Fibroblast of the conjunctiva (primary cell): ENCODE measurements at regions not wholly inside any gene's neighbourhood (a gene's known extent, or its start where the extent isn't known, plus 50 kb on each side); places are given as distances from the start of the nearest gene placed in this dataset.
"Not testable (repeated sequence)": the region's sequence is repeated elsewhere in the genome, so short reads cannot be mapped to it uniquely, and the experiment has no call there.

Source experiments
- DNase-seq: peaks from one replicate; pipeline ENCODE4 v3.0.0-alpha.2; 2010; ENCODE audit warnings: low read depth

DNA sequence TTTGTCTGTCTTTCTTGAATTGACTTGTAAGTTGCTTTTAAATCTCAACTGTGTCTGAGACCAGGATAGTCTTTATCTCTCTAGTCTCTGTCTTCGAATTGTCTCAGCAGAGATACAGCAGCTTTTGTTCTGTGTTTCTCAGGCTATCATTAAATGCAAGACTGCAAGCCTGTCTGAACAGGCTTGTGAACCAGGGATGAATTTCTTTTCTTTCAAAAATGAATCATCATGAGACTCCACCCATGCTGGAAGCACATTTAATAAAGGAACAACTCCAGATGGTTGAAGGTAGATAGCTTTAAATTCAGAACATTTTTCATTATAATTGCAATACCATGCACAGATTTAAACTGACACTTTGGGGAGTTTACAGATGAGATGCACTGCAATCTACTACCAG is 155.9 kb downstream of the SEC23IP start:
- no peak for DNase-seq

DNA sequence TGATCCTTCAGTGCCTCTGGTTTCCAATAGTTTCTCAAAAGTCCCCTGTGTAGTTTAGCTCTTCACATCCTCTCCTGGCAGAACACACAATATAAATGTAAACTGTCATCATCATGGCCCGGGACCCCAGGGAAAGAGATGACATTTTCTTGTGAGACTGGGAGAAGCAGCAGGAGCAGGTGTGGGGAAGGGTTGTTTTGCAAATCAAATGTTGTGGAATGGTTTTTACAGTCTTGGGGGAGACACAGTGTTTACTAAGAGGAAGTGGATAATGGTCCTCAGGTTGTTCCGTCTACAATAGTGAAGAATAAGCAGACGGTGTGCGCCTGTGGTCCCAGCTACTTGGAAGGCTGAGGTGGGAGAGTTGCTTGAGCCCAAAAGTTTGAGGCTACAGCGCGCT is 159.1 kb downstream of the SEC23IP start:
- DNase-seq, result no peak

DNA sequence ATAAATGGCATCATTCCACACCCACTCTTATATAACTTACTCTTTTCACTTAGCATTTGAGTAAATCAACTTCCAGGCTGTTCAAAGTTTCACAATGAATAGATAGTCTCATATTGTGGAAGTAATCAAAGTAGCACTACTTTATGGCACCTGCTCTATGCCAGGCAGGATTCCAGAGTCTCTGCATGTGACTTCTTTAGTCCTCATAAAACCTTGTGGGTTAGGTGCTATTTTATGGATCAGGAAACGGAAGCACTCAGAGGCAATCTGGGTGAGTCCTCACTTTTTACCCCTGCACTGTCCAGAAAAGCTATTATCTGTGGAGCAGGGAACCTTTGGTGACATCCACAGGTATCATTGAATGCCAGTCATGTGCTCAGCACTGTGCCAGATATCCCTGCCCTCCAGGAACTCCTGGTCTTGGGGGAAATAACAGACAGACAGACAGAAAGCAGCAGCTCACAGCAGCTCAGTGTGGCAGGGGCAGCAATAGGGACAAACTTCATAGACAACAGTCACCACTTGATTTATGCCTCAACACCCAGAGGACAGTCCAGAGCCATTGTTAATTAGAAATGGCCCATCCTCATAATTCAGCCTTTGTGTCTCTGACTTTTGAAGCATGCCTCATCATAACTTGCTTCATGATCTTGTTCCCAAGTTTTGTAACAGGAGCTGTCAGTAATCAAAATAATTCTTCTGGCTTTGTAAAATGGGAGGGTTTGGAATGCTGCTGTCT is 160.6 kb downstream of the SEC23IP start:
- DNase-seq, result no peak

DNA sequence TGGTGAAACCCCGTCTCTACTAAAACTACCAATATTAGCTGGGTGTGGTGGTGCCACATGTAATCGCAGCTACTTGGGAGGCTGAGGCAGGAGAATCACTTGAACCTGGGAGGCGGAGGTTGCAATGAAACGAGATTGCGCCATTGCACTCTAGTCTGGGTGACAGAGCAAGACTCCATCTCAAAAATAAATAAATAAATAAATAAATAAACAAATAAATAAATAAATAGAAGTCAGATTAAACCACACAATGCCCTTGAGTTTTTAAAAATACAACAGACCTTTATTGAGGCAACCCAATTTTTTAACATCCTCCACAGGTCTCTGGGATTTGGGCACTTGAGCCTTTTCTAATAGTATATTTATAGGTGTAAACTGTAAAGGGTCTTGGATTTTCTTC is 167.3 kb downstream of the SEC23IP start:
- not testable (repeated sequence) for DNase-seq

DNA sequence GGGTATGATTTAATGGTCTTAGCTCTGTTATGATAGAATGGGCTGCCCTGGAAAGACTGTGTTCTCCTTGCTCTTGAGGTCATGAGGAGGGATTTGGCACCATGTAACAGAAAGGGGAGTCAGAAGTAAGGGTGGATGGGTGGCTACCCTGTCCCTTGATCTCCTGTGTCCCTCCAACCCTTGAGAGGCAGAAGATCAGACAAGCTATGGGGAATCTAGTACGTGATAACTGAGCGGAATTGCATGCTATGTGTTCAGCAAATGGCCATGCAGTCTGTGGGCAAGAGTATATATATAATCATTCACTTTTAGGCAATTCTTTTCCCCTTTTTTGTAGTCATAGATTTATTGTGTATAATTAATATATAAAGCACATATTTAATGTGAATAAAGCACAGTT is 174.9 kb downstream of the SEC23IP start:
- no peak for DNase-seq

DNA sequence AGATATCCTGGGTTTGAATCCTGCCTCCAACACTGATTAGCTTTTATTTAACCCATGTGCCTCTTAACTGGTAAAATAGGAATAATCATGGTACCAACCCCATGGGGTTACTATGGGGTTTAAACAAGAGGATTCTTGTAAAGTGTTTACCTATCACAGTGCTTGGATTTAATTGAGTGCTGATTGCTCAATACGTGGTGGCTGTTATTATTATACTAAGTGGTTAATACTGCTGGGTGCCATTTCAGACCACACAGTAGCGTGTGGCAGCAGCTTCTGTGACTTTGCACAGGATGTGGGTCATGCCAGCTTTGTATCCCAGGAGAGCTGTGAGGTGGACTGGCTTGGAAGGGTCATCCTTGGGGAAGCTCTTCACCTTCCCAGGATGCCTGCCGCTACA is 177.2 kb downstream of the SEC23IP start:
- no peak for DNase-seq

DNA sequence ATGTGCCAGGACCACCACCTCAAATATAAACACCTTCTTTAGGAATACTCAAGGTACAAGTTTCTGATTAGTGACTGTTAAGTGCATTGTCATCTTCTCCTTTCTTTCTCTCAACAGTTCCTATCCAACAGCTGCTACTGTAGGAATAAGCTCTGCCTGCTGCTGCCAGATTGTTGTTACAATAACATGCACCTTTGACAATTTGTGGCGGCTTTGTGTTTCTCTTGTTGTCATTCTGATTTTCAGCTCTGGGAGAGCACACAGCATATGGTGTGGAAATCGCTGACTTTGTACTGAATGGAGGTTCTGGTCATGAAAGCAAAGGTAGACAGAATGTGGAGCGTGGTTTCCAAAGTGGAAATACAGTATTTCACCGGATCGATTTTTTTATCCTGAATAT is 182.8 kb downstream of the SEC23IP start:
- no peak for DNase-seq

DNA sequence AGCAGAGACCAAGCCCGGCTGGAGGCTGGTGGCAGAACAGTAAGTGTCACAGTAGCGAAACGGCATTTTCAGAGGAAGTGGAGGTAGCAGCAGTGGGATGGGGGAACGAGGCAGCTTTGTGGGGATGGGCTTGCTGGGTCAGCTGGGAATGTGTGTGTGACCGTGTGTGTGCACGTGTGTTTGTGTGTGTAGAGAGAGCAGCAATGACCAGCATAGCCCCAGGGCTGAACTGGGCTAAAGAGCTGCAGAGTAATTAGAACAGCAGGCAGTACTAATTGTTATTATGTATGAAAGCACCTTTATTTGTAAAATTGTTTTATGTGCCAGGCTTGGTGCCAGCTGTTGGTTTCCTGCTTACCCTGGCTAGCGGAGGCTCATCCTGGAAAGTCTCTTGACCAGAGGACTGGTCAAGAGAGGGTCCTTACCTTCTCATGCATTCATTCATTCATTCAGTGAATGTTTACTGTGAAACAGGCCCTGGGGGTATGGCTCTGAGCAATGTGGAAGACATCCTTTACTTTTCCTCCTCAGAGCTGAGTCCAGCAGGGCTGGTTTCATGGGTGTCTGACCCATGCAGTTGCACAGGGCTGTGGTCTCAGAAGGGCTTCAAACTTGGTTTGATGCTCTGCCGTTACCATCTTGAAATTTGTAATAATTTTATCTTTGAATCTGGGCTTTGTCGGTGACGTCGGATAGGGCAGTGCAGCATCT is 184.6 kb downstream of the SEC23IP start:
- DNase-seq, result no peak

DNA sequence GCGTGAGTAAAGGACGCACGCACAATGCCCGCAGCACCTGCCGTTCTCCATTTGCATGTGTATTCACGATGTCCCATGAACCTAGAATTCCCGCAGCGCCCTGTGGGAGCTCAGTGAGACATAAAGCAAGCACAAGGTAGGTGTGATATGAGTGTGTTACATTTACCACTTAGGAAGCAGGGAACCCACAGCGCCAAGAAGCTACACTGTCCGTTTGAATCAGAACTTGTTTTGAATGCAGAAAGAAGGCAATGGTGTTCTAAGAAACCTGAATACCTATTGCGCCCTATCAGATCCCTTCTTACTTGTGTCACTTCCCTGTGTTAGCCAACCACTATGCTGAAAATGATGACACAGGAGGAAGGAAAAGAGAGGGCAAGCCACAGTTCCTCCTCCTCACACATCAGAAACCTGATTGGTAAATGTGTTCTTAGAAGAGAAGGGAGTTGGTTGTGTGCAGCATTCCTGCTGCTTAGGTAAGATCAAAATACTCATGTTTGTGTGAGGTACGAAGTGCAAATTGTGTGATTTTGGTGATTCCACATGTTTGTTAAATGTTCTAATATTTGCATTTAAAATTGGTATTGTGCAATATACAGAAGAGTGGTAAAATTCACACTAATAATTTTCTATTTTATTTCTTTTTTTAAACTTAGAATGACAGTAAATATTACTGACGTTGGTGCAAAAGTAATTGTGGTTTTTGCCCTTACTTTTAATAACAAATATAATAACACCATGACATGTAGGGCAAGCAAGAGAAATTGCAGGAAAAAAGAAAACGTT is 185.4 kb downstream of the SEC23IP start:
- no peak for DNase-seq

DNA sequence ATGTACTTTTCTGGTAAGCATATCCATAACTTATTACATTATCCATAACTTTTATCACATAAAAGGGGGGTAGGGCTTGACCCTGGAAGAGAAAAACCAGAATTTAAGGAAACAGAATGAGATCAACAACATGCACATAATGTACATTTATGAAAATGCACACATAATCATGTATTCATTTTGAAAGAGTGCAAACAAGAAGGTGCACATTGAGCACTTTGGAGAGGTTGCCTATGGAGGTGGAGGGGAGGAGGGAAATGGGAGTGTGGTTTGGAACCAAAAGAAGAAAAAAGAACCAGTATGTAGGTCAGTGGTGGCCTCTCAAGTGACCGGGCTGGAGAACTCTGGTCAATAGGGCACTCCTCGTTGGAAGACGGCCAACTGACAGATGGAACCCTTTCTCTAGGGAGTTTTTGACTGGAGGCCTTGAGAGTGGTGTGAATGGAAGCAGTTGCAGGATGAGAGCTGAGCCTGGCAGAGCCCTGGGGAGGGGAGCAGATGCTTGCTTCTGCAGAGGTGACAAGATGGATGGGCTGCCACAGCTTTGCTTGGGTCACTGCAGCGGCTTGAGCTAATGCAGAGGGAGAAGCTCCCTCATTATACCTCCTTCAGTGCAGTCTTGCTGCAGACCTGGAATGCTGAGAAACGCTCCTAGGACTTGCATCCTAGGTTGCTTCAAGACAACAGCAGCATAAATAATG is 192.7 kb downstream of the SEC23IP start:
- no peak for DNase-seq

DNA sequence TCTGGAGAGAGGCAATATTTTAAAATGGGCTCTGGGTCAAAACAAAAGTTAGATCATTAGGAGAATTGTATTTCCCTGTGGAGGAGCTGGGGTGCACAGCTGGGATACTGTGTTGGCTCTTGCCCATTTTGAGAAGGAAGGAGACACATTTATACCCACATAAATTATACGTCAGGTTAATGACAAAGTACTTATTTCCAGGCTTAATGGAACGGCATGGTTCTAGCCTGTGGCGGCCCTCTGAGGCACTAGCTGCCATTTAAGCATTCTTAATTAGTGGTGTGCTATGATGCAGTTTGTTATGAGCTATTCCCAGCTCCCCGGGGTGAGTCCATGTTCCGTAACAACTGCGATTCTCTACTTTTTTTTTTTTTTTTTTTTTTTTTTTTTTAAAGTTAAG is 193.5 kb downstream of the SEC23IP start:
- no peak for DNase-seq

DNA sequence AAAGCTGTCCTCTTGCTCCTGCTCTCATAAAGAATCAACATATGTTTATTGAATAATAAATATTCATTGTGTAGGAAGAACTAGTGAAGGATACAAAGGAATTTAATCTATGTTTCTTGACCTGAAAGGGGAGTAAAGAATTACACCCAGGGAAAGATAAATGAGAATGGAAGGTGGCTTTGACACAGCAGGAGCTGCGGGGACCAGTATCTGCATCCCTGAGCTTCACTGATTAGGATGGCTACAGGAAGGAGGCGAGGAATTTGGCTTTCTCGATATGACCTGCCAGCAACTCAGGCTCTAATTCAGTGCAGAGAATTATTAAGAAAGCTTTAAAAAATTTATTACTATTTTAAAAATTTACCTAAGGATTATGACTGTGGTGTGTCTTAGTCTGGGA is 194.6 kb downstream of the SEC23IP start:
- no peak for DNase-seq

DNA sequence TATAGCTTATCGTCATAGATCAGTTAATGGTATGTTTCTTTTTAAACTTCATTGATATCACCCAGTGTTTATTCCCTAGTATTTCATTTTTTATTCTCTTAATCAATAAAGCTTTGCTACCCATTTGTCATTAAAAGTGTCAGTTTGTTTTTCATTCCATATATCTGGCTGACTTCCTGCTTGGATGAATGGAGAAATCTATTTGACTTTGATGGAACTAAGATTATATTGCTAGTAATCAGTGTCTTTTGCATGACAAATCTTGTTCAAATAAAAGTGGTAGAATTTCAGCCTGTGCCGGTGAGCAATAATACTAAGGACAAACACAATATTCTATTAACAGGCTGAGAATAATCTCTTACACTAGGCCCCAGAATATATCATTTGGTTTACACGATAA is 203.3 kb downstream of the SEC23IP start:
- no peak for DNase-seq

DNA sequence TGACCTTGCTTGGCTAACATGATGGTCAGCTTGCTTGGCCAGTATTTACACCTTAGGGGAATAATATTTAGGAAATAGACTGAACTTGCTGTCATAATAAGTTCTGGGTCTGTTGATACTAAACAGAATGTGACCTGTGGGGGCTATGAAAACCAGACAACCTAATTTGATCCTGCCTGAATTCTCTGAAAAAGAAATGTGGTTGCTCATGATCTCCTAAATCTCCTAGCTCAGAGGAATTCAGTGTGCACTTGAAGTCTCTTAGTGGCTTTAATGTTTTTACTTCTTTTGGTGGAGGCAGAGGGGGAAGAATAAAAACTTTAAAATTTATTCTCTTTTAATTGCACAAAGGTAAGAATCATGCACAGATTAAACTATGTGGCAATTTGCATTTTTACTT is 205.2 kb downstream of the SEC23IP start:
- DNase-seq, result no peak

DNA sequence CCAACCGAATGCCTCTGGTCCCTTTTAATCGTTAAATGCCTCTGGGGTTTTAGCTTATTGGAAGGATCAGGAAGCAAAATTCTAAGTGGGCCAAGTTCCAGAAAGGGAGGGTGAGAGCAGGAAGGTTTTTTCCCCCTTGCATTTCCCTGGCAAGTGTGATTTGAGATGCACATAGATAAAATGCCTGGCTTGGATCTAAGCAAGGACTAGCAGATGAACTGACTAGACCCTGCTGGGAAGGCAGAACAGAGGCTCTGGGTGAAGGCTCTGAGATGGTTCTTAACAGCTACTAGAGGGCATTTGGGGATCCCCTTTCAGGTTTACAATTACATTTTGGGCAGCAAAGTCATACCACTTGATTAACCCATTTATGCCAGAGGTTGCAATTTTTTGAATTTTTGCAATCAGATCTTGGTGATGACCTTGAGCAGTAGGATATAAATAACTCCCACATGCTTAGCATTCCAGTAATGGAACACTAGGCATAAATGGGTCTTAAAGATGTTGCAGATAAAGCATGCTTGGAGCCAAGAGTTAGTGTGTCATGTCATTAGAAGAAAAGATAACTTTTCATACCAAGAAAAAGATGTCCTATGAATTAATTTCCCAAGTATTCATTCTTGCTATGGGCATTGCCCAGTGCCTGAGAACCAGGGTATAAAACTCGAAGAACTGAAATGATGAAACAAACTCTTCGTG is 205.9 kb downstream of the SEC23IP start:
- no peak for DNase-seq

DNA sequence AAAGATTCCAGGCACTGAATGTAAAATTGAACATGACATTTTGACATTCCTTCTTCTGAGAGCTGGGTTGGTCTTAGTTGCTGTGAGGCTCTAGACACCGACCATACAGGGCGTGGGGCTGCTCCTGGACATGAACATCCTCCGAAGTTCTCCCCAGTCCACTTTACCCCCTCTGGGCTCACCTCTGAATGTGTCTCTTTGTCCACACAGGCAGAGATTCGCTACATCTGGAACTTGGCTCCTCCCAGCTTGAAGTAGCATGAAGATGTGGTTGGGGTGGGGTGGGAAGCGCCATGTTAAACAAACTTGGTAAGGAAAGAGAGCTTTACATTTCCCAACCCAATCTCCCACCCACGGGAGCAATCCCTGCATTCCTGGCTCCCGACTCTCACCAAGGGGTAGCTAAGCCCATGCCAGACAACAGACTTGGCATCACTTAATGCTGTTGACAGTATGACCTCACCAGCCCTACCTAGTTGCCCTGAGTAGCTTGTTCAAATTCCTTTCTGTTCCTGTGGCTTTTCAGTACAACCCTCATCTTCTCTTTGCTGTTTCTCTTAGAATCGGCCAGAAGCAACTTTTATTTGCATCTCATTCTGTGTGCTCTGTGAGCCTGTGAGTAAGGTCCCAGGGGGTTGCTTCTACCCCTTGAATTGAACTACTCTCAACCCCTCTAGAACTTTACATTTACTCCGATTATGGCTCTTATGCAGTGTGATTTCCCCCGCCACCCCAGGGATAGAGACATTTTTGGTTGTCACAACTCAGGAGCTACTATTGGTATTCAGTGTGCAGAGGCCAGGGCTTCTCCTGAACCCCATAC is 211.4 kb downstream of the SEC23IP start:
- DNase-seq, result no peak

DNA sequence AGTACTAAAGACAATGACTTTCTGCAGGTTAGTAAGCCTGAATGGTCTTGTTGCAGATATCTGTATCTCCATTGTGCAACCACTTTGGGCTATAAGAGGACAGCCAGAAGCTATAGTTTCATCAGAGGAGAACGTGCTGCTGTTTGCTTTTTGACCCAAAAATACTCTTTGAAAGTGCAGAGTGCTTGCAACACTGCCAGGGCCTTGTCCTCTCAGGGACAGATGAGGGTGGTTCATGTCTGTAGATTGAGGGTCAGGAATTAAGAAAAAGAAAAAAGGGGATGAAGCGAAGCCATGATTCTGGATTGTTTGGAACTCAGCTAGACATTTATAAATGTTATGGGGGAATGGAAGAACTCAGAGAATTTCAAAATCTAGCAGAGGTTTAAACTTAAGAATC is 212.5 kb downstream of the SEC23IP start:
- DNase-seq, result no peak

DNA sequence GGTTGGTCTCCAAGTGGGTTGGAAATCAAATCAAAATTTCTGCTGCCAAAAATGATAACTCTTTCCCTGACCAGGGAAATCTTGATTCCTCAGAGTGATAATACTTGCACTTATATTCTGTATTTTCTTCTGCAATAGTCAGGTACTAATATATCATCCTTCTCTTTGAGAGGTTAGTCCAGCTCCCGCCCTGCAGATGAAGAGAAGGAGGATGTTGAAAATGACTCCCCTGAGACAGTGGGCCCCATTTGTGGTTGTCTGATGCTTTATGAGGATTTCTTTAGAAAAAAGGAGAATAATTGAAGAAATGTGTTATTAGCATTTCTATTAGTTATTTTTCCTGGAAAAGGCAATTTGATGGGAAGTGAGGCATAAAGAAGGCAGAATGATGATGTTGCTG is 213.0 kb downstream of the SEC23IP start:
- DNase-seq, result no peak

DNA sequence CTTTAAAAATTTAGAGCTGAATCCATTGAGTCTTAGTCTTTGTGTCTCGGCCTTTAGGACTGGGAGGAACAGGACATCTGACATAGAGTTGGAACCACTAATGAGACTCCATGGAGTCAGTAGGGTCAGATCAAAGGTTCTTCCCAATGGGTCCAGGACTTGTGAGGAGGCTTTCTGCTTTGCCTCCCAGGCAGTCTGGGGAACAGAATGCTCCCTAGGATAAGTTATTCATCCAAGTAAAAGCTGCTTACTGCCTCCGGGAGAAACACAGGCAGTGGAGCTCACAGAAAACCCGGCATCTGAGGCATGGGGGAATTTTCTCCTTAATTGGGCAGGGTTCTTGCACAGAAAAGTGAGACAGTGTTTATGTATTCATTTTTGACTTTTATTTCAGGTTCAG is 216.4 kb downstream of the SEC23IP start:
- no peak for DNase-seq

DNA sequence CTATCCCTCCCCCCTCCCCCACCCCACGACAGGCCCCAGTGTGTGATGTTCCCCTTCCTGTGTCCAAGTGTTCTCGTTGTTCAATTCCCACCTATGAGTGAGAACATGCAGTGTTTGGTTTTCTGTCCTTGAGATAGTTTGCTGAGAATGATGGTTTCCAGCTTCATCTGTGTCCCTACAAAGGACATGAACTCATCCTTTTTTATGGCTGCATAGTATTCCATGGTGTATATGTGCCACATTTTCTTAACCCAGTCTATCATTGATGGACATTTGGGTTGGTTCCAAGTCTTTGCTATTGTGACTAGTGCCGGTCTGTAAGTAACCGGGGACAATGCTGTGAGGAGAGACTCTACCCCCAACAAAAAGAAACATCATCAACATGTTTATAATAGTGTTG is 217.2 kb downstream of the SEC23IP start:
- DNase-seq, result not testable (repeated sequence)

DNA sequence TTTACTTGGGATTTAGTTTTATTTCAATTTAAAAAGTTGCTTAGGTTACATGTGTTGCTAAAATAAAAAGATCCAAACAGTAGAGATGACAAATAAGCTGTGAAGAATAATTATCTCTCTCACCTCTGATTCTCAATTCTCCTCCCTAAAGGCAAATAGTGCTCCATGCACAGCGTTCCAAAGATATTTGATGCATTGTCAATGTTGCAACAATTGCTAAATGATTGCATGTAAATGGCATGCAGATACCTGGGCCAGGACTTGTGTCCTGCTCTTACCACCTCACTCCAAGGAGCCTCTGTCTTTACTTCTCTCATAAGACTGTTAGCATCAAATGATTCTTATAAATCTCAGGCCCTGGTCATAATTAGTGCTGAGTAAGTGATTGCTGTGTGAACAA is 217.7 kb downstream of the SEC23IP start:
- no peak for DNase-seq
